DND-41 (cell line): ENCODE measurements at regions not wholly inside any gene's neighbourhood (a gene's known extent, or its start where the extent isn't known, plus 50 kb on each side); places are given as distances from the start of the nearest gene placed in this dataset.
"Not testable (repeated sequence)": the region's sequence is repeated elsewhere in the genome, so short reads cannot be mapped to it uniquely, and the experiment has no call there.

ENCODE experiments used
- CTCF ChIP-seq: IDR thresholded peaks from 2 replicates; pipeline ENCODE4 v1.5.1; 2012; ENCODE audit warnings: borderline replicate concordance, low read length, moderate library complexity, mild to moderate bottlenecking; ENCODE audit not compliant: poor library complexity, severe bottlenecking; ENCODE audit errors: extremely low read depth
- EZH2 ChIP-seq: IDR thresholded peaks from 3 replicates; pipeline ENCODE4 v1.6.1; 2012; ENCODE audit warnings: borderline replicate concordance, low read depth, mild to moderate bottlenecking, moderate library complexity, low read length, inconsistent platforms; ENCODE audit not compliant: severe bottlenecking

GRCh38 chr1:149700677-149701567 lies 81.6 kb upstream of the FCGR1A start:
- TF ChIP-seq EZH2, CTCF: not testable (repeated sequence)
